ENCODE measurements at regions not wholly inside any gene's neighbourhood (a gene's known extent, or its start where the extent isn't known, plus 50 kb on each side); places are given as distances from the start of the nearest gene placed in this dataset.

GRCh38 chr9:129381481-129381957 is 203.5 kb upstream of the IER5L start:
- TF ChIP-seq CTCF (IDR thresholded peaks at IDR 0.05): no peak
- no peak for TF ChIP-seq POLR2A (IDR thresholded peaks at IDR 0.05)
- TF ChIP-seq EP300 (IDR thresholded peaks at IDR 0.05): no peak
